ENCODE measurements at regions not wholly inside any gene's neighbourhood (a gene's known extent, or its start where the extent isn't known, plus 50 kb on each side); places are given as distances from the start of the nearest gene placed in this dataset.

DNA sequence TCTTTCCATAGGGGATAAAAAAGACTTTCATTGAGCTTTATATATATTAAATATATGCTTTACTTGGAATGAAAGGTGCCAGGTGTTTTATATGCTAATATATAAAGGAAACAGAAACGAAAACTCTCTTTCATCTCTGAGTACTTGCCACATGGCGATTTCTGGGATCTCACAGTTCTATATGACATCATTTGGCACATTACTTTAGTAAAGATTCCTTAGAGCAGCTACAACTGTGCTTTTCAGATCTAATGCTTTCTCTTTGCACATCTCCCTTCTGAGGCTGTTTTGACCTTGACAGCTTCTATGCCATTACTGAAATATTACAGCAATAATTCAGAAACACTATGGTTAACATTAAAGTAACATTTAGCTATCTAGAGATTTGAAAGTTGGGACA, 1082.9 kb upstream of the CDH2 start:
- no peaks in the 10 kb centered on the region for H4K20me1 ChIP-seq (ENCODE audit: insufficient read depth)
- no peaks in the 10 kb centered on the region for H3K27me3 ChIP-seq (ENCODE audit: insufficient read depth, low read depth)
- H3K4me3 ChIP-seq (IDR thresholded peaks at IDR 0.05; ENCODE audit: insufficient read depth, low read depth, low read length): no peak overlapping the region
- no peak overlapping the region for H3K27ac ChIP-seq
- no peaks in the 10 kb centered on the region for H3K36me3 ChIP-seq (ENCODE audit: insufficient read depth)
- H3K4me1 ChIP-seq (ENCODE audit: low read depth, poor library complexity, severe bottlenecking): no peaks in the 10 kb centered on the region
- TF ChIP-seq, protein P1, sequence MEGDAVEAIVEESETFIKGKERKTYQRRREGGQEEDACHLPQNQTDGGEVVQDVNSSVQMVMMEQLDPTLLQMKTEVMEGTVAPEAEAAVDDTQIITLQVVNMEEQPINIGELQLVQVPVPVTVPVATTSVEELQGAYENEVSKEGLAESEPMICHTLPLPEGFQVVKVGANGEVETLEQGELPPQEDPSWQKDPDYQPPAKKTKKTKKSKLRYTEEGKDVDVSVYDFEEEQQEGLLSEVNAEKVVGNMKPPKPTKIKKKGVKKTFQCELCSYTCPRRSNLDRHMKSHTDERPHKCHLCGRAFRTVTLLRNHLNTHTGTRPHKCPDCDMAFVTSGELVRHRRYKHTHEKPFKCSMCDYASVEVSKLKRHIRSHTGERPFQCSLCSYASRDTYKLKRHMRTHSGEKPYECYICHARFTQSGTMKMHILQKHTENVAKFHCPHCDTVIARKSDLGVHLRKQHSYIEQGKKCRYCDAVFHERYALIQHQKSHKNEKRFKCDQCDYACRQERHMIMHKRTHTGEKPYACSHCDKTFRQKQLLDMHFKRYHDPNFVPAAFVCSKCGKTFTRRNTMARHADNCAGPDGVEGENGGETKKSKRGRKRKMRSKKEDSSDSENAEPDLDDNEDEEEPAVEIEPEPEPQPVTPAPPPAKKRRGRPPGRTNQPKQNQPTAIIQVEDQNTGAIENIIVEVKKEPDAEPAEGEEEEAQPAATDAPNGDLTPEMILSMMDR (conservative IDR thresholded peaks at IDR 0.05; ENCODE audit: low read depth, low read length): no peak
- H3K9ac ChIP-seq: no peak overlapping the region
- H3K79me2 ChIP-seq (ENCODE audit: insufficient read depth, low read depth): no peaks in the 10 kb centered on the region
- H2AFZ ChIP-seq (ENCODE audit: low read depth): no peak overlapping the region
- H3K4me2 ChIP-seq: no peak overlapping the region

DNA sequence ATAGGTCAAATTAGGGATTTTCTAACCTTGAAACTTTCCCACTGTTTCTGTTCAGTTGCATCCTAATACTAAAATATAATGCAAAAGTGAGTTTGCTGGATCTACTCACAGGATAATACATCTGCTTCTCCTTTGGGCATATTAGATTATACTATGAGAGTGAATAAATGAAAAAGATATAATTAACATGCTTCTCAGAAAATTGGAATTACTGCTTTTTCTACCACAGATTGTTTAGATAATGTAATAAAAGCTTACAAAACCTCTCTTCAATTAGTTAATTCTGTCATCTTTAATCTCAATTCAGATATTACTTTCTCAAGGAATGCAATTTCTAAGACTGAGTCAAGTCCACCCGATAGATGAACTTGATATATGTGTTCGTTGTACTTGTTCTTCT, 1077.2 kb upstream of the CDH2 start:
- Histone ChIP-seq H3K4me2 (no peak overlapping the region), H4K20me1 (ENCODE audit: insufficient read depth) (no peaks in the 10 kb centered on the region), H3K4me3 (IDR thresholded peaks at IDR 0.05; ENCODE audit: insufficient read depth, low read depth, low read length) (no peak overlapping the region), H3K9ac (no peak overlapping the region), H2AFZ (ENCODE audit: low read depth) (no peak overlapping the region), H3K27ac (no peak overlapping the region), H3K4me1 (ENCODE audit: low read depth, poor library complexity, severe bottlenecking) (no peaks in the 10 kb centered on the region), H3K79me2 (ENCODE audit: insufficient read depth, low read depth) (no peaks in the 10 kb centered on the region), H3K27me3 (ENCODE audit: insufficient read depth, low read depth) (no peaks in the 10 kb centered on the region), H3K36me3 (ENCODE audit: insufficient read depth) (no peaks in the 10 kb centered on the region)
- TF ChIP-seq, protein P1 (conservative IDR thresholded peaks at IDR 0.05; ENCODE audit: low read depth, low read length): no peak

DNA sequence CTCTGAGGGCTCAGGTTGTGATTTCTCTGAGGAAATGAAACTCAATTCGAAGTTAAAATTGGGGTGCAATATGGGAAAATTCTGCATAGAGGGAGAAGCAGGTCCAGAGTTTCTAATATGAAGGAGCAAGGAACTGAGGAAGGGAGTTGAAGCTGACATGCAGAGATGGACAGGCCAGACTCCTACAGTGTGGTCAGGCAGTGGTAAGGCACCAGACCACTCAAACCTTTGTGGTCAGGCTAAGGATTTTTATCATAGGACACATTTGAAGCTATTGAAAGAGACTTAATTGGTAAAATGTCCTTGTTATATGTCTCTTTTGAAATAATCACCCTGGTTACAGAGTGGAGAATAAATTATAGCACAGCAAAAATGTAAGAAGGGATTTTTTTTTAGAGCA, 1074.8 kb upstream of the CDH2 start:
- Histone ChIP-seq H3K4me1 (ENCODE audit: low read depth, poor library complexity, severe bottlenecking) (no peaks in the 10 kb centered on the region), H3K27me3 (ENCODE audit: insufficient read depth, low read depth) (no peaks in the 10 kb centered on the region), H3K36me3 (ENCODE audit: insufficient read depth) (no peaks in the 10 kb centered on the region), H3K79me2 (ENCODE audit: insufficient read depth, low read depth) (no peaks in the 10 kb centered on the region), H3K4me3 (IDR thresholded peaks at IDR 0.05; ENCODE audit: insufficient read depth, low read depth, low read length) (no peak overlapping the region), H3K27ac (no peak overlapping the region), H4K20me1 (ENCODE audit: insufficient read depth) (no peaks in the 10 kb centered on the region), H3K4me2 (no peak overlapping the region), H3K9ac (no peak overlapping the region), H2AFZ (ENCODE audit: low read depth) (no peak overlapping the region)
- TF ChIP-seq, protein P1 (conservative IDR thresholded peaks at IDR 0.05; ENCODE audit: low read depth, low read length): no peak

DNA sequence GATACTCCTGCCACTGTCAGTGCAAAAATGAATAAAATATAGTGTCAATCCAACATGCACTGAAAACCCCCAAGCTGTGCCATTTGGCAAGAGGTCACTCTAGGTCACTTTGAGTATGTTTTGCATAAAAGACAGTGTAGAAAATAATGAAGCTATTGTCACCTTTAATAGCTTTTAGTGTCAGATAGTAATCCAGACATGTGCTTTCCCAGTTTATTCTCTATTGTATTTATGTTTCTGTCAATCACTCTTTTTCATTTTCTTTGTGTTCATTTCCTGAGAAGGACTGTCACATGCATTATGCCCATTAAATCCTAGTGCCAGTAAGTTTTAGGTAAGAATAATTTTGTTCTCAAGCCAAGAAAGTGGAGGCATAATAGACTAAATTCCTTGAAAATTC, 1073.9 kb upstream of the CDH2 start:
- Histone ChIP-seq H3K4me1 (ENCODE audit: low read depth, poor library complexity, severe bottlenecking) (no peaks in the 10 kb centered on the region), H3K27me3 (ENCODE audit: insufficient read depth, low read depth) (no peaks in the 10 kb centered on the region), H3K4me2 (no peak overlapping the region), H4K20me1 (ENCODE audit: insufficient read depth) (no peaks in the 10 kb centered on the region), H3K9ac (no peak overlapping the region), H3K27ac (no peak overlapping the region), H3K4me3 (IDR thresholded peaks at IDR 0.05; ENCODE audit: insufficient read depth, low read depth, low read length) (no peak overlapping the region), H3K79me2 (ENCODE audit: insufficient read depth, low read depth) (no peaks in the 10 kb centered on the region), H3K36me3 (ENCODE audit: insufficient read depth) (no peaks in the 10 kb centered on the region), H2AFZ (ENCODE audit: low read depth) (no peak overlapping the region)
- TF ChIP-seq, protein P1 (conservative IDR thresholded peaks at IDR 0.05; ENCODE audit: low read depth, low read length): no peak

DNA sequence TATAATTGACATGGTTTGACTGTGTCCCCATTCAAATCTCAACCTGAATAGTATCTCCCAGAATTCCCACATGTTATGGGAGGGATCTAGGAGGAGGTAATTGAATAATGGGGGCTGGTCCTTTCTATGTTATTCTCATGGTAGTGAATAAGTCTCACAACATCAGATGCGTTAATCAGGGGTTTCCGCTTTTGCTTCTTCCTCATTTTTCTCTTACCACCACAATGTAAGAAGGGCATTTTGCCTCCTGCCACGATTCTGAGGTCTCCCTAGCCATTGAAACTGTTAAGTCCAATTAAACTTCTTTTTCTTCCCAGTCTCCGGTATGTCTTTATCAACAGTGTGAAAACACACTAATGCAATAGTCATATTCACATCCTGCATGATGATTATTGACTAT, 1073.3 kb upstream of the CDH2 start:
- no peak overlapping the region for H3K27ac ChIP-seq
- TF ChIP-seq, protein P1 (conservative IDR thresholded peaks at IDR 0.05; ENCODE audit: low read depth, low read length): no peak
- H3K36me3 ChIP-seq (ENCODE audit: insufficient read depth): no peaks in the 10 kb centered on the region
- no peak overlapping the region for H2AFZ ChIP-seq (ENCODE audit: low read depth)
- no peaks in the 10 kb centered on the region for H4K20me1 ChIP-seq (ENCODE audit: insufficient read depth)
- H3K27me3 ChIP-seq (ENCODE audit: insufficient read depth, low read depth): no peaks in the 10 kb centered on the region
- no peaks in the 10 kb centered on the region for H3K79me2 ChIP-seq (ENCODE audit: insufficient read depth, low read depth)
- H3K4me1 ChIP-seq (ENCODE audit: low read depth, poor library complexity, severe bottlenecking): no peaks in the 10 kb centered on the region
- no peak overlapping the region for H3K9ac ChIP-seq
- no peak overlapping the region for H3K4me2 ChIP-seq
- H3K4me3 ChIP-seq (IDR thresholded peaks at IDR 0.05; ENCODE audit: insufficient read depth, low read depth, low read length): no peak overlapping the region
